ENCODE measurements at regions not wholly inside any gene's neighbourhood (a gene's known extent, or its start where the extent isn't known, plus 50 kb on each side); places are given as distances from the start of the nearest gene placed in this dataset.

DNA sequence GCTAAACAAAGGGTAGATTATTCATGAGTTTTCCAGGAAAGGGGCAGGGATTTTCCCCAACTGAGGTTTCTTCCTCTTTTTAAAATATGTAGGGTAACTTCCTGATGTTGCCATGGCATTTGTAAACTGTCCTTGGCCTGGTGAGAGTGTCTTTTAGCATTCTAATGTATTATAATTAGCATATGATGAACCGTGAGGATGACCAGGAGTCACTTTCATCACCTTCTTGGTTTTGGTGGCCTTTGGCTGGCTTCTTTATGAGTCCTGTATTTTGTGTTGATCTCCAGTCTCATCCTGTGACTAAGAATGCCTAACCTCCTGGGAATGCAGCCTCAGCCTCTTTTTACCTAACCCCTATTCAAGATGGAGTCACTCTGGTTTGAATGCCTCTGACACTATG lies 391.0 kb upstream of the LINC00305 start:
- TF ChIP-seq, protein P1, sequence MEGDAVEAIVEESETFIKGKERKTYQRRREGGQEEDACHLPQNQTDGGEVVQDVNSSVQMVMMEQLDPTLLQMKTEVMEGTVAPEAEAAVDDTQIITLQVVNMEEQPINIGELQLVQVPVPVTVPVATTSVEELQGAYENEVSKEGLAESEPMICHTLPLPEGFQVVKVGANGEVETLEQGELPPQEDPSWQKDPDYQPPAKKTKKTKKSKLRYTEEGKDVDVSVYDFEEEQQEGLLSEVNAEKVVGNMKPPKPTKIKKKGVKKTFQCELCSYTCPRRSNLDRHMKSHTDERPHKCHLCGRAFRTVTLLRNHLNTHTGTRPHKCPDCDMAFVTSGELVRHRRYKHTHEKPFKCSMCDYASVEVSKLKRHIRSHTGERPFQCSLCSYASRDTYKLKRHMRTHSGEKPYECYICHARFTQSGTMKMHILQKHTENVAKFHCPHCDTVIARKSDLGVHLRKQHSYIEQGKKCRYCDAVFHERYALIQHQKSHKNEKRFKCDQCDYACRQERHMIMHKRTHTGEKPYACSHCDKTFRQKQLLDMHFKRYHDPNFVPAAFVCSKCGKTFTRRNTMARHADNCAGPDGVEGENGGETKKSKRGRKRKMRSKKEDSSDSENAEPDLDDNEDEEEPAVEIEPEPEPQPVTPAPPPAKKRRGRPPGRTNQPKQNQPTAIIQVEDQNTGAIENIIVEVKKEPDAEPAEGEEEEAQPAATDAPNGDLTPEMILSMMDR (IDR thresholded peaks at IDR 0.05), result no peak
- no peak for TF ChIP-seq POLR2A (IDR thresholded peaks at IDR 0.05)

Measured in adrenal gland (tissue), 5 donors.